NB4 (cell line): ENCODE measurements at regions not wholly inside any gene's neighbourhood (a gene's known extent, or its start where the extent isn't known, plus 50 kb on each side); places are given as distances from the start of the nearest gene placed in this dataset.

Experiments
- DNase-seq: peaks from one replicate; pipeline ENCODE4 v3.0.0; 2010; ENCODE audit warnings: low read depth
- H3K4me3 ChIP-seq: one replicate; pipeline ENCODE4 v1.5.1; 2011; ENCODE audit warnings: mild to moderate bottlenecking, low read depth, low read length, moderate library complexity
- MYC ChIP-seq: IDR thresholded peaks from 2 replicates; pipeline ENCODE4 v1.6.1; 2011; ENCODE audit warnings: low read depth, low read length
- POLR2A ChIP-seq: IDR thresholded peaks from 2 replicates; pipeline ENCODE4 v1.6.1; 2011; ENCODE audit warnings: mild to moderate bottlenecking; ENCODE audit not compliant: insufficient read length; ENCODE audit errors: extremely low read depth
- TF ChIP-seq, protein P1 (sequence below): IDR thresholded peaks from 2 replicates; pipeline ENCODE4 v1.6.1; 2011; ENCODE audit warnings: low read depth, low read length
- TF ChIP-seq, protein P2 (sequence below): IDR thresholded peaks from one replicate; pipeline ENCODE4 v1.5.1; 2012; ENCODE audit warnings: low read depth, low read length

DNA sequence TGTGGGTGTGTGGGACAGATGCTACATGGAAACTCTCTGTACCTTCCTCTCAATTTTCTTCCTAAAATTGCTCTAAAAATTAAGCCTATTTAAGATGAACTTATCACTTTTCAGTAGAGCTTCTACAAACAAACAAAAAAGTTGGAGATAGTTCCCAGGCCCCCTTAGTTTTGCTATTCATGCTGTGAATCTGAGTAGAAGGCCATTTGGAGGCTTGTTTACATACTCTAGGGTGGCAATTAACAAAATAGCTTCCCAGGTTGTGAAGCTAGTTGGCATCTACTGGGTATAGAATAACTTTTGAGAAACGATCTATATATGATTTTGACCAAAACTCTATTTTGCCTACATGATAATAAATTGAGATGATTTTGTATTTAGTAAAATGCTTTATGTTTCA, 541.4 kb upstream of the B3GALT2 start:
- no peak for DNase-seq
- TF ChIP-seq MYC (no peak), POLR2A (no peak)
- TF ChIP-seq, protein P1, sequence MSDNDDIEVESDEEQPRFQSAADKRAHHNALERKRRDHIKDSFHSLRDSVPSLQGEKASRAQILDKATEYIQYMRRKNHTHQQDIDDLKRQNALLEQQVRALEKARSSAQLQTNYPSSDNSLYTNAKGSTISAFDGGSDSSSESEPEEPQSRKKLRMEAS: no peak
- TF ChIP-seq, protein P2, sequence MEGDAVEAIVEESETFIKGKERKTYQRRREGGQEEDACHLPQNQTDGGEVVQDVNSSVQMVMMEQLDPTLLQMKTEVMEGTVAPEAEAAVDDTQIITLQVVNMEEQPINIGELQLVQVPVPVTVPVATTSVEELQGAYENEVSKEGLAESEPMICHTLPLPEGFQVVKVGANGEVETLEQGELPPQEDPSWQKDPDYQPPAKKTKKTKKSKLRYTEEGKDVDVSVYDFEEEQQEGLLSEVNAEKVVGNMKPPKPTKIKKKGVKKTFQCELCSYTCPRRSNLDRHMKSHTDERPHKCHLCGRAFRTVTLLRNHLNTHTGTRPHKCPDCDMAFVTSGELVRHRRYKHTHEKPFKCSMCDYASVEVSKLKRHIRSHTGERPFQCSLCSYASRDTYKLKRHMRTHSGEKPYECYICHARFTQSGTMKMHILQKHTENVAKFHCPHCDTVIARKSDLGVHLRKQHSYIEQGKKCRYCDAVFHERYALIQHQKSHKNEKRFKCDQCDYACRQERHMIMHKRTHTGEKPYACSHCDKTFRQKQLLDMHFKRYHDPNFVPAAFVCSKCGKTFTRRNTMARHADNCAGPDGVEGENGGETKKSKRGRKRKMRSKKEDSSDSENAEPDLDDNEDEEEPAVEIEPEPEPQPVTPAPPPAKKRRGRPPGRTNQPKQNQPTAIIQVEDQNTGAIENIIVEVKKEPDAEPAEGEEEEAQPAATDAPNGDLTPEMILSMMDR: no peak
- H3K4me3 ChIP-seq: no peak overlapping the region

DNA sequence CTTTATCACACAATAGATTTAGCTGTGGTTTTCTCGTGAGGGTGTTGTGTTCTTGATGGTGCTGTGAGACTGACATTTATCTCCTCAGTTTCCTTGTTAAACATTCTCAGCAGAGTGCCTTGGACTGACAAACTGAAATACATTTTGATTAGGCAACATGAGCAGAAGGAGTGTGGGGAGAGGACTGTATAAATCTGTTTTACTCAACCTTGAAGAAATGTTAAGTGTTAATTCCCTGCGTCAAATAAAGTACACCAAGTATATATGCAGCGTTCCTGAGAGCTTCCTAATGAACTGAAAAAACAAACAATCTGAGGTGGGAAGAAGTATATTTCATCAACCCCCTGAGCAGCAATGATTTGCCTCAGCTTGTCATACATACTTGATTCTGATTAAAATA, 540.3 kb upstream of the B3GALT2 start:
- TF ChIP-seq POLR2A: no peak
- TF ChIP-seq, protein P1: no peak
- TF ChIP-seq, protein P2: no peak
- TF ChIP-seq MYC: no peak
- H3K4me3 ChIP-seq: no peak overlapping the region
- no peak for DNase-seq

DNA sequence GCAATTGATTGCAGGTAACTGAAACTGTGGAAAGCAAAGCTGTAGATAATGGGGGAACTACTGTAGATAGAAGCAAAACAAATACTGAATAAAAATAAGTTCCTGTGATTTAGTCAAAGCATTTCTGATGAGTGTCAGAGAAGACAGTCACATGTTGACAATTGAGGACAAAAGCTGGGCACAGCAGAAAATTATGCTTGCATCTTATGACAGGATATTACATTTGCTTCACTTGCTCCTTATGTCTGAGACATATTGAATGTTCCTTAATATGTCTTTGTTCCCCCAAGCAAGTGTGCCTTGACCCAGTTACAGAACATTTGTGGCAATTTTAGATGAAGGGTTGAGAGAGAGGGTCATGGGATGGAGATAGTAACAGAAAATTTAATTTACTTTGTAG, 526.0 kb upstream of the B3GALT2 start:
- TF ChIP-seq, protein P2: no peak
- no peak for TF ChIP-seq POLR2A
- TF ChIP-seq, protein P1: no peak
- TF ChIP-seq MYC: no peak
- H3K4me3 ChIP-seq: no peak overlapping the region
- DNase-seq: no peak

DNA sequence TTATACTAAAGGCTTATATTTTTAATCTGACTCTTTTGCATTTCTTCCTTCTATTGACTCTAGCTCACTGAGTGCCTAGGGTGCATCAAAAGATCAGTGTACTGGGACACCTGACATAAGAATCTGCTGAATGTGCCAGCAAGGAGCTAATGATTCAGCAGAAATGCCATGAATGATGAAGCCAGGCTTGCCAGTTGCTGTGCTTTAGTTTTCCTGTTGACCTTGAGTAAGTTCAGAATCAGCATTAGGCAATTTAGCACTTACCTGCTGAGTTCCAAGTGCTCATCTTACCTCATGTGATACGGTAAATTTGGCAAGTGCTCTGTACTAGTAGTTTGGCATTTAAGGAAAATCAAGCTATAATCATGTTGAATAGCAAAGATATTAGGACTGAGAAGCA, 523.2 kb upstream of the B3GALT2 start:
- no peak for TF ChIP-seq MYC
- TF ChIP-seq, protein P1: no peak
- TF ChIP-seq, protein P2: no peak
- no peak for TF ChIP-seq POLR2A
- DNase-seq: no peak
- H3K4me3 ChIP-seq: no peak overlapping the region

GRCh38 chr1:193707271-193708021, 521.0 kb upstream of the B3GALT2 start:
- H3K4me3 ChIP-seq: no peak overlapping the region
- no peak for DNase-seq
- TF ChIP-seq MYC (no peak), POLR2A (no peak)
- TF ChIP-seq, protein P2: no peak
- TF ChIP-seq, protein P1: no peak

DNA sequence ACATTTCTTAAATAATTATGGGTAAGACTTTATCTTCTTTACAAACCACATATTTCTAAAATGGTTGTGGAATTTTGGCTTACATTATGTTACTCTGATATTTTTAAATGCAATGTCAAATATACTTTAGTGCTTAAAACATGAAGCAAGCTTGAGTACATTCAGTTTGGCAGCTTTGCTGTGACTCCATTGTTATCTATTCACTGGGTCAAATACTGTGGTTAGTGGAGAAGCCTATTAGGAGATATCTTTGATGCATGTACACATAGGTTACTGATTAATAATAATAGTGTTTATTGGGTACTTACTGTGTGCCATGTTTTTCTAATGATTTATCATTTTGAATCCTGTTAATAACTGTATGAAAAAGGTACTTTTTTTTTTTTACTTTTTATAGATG, 520.4 kb upstream of the B3GALT2 start:
- TF ChIP-seq MYC (no peak), POLR2A (no peak)
- TF ChIP-seq, protein P2: no peak
- TF ChIP-seq, protein P1: no peak
- no peak for DNase-seq
- no peak overlapping the region for H3K4me3 ChIP-seq
